GM10248 (cell line): ENCODE measurements at regions not wholly inside any gene's neighbourhood (a gene's known extent, or its start where the extent isn't known, plus 50 kb on each side); places are given as distances from the start of the nearest gene placed in this dataset.
"Not testable (repeated sequence)": the region's sequence is repeated elsewhere in the genome, so short reads cannot be mapped to it uniquely, and the experiment has no call there.

Experiments
- CTCF ChIA-PET: fragments of 300-600 bp; sonication (Branson Sonifier 250); formaldehyde crosslinking; extraction: SDS; loops from one replicate; lab custom pipeline; 2021; ENCODE audit warnings: antibody characterized with exemption; lab: Yijun Ruan, JAX
- POLR2A ChIA-PET: fragments of 350-650 bp; sonication (Branson Sonifier 250); formaldehyde crosslinking; extraction: SDS; loops from one replicate; lab custom pipeline; 2020; ENCODE audit warnings: antibody characterized with exemption; lab: Yijun Ruan, JAX
- DNase-seq: peaks from one replicate; pipeline ENCODE4 v3.0.0; 2012; ENCODE audit errors: extremely low spot score
- CTCF ChIP-seq: IDR thresholded peaks from 2 replicates; pipeline ENCODE4 v1.5.1; 2012; ENCODE audit warnings: mild to moderate bottlenecking, low read depth; ENCODE audit errors: extremely low read depth, missing control alignments, control extremely low read depth

GRCh38 chr2:118423776-118424175 is 335.5 kb downstream of the INSIG2 start:
- DNase-seq = no peak
- TF ChIP-seq CTCF = no peak
- POLR2A ChIA-PET = no interaction called here
- CTCF ChIA-PET = no interaction called here

GRCh38 chr2:118421648-118422047 is 333.4 kb downstream of the INSIG2 start:
- TF ChIP-seq CTCF = no peak
- POLR2A ChIA-PET = no interaction called here
- CTCF ChIA-PET = no interaction called here

DNA sequence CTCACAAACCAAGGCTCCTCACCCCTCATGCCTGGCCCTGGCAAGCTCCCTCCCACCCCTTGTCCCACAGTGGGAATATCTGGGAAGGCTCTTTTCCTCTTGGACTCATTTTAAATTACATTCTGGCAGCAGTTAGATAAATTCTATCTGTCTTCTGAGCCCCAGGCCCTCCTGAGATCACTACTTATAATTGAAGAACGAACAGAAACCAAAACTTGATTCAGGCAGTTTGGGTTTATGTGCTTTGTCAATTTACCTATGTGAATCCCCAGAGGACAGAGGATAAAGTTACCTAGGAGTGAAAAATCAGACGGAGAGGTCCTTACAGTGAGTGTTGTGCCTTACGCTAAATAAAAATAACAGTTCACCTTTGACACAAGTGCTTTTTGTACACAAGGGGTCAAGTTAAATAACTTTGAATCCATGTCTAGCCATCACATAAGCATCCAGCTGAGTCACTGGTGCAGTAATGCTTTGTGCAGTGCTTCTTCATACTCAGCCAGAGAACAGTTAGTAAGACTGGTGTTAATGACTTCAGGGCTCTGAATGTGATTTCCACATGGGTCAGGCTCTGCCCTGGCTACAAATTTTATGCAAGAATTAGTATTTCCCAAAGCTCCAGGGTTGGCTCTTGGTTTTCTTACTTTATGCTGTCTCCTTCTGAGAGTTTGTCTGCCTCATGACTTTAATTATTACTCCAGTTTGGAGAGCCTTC is 329.3 kb downstream of the INSIG2 start:
- no peak for DNase-seq
- TF ChIP-seq CTCF = no peak
- POLR2A ChIA-PET = no interaction called here
- CTCF ChIA-PET = interaction anchor here (1.0 to 1.5 kb wide), 2 partner anchors 9 to 27 kb away, joined by 3 to 4 read pairs; no protein-coding TSS in a partner anchor

More at GRCh38 chr2:118421648-118422047, 333.4 kb downstream of the INSIG2 start:
- DNase-seq = no peak

- DNase-seq, CTCF ChIA-PET, POLR2A ChIA-PET: not testable (repeated sequence)
These were observed 326.9 kb downstream of the INSIG2 start for GRCh38 chr2:118415186-118415585.

DNA sequence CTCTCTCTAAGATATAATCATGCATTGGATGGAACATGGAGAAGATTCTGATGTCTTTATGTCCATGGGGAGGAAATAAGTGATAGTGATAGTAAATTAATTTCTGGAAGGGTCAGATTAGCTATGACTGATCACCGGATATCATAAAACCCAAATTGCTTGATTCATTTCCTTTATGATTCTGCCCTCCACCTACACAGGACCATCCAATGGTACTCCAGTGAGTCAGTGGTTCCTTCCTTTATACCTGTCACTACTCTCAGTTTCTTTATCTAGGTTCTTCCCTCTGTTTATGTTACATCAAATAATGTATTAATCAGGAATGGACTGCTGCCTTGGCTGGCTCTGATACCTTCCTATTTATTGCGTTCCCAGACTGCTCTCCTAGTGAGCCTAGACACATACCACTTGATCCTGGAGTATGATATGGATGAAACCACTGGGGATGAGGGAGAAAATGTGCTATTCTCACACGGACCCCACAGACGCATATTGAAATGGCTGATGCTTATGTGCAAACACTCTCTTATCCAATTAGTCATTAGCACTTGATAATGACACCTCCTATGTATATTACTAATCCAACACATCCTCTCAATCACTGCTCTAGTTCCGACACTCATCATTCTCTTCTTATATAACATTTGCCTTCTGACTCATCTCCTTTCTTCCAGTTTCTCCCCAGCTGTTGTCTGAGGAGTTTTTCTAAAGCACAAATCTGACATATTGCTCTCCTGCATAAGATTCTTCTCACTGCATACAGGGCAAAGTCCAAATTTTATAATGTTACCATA is 315.6 kb downstream of the INSIG2 start:
- DNase-seq = no peak
- no peak for TF ChIP-seq CTCF
- POLR2A ChIA-PET = no interaction called here
- CTCF ChIA-PET = interaction anchor here (0.6 kb wide), 1 partner anchor 219 kb away, joined by 3 read pairs; no protein-coding TSS in a partner anchor

GRCh38 chr2:118388771-118389170 is 300.5 kb downstream of the INSIG2 start:
- CTCF ChIA-PET = interaction anchor here (1.0 to 1.4 kb wide), 2 partner anchors 11 to 24 kb away, joined by 3 to 4 read pairs; no protein-coding TSS in a partner anchor
- DNase-seq = no peak
- POLR2A ChIA-PET = no interaction called here
- no peak for TF ChIP-seq CTCF

GRCh38 chr2:118387509-118387908 is 299.2 kb downstream of the INSIG2 start:
- CTCF ChIA-PET = no interaction called here
- POLR2A ChIA-PET = no interaction called here
- no peak for DNase-seq
- TF ChIP-seq CTCF = no peak
